ENCODE measurements at regions not wholly inside any gene's neighbourhood (a gene's known extent, or its start where the extent isn't known, plus 50 kb on each side); places are given as distances from the start of the nearest gene placed in this dataset.

DNA sequence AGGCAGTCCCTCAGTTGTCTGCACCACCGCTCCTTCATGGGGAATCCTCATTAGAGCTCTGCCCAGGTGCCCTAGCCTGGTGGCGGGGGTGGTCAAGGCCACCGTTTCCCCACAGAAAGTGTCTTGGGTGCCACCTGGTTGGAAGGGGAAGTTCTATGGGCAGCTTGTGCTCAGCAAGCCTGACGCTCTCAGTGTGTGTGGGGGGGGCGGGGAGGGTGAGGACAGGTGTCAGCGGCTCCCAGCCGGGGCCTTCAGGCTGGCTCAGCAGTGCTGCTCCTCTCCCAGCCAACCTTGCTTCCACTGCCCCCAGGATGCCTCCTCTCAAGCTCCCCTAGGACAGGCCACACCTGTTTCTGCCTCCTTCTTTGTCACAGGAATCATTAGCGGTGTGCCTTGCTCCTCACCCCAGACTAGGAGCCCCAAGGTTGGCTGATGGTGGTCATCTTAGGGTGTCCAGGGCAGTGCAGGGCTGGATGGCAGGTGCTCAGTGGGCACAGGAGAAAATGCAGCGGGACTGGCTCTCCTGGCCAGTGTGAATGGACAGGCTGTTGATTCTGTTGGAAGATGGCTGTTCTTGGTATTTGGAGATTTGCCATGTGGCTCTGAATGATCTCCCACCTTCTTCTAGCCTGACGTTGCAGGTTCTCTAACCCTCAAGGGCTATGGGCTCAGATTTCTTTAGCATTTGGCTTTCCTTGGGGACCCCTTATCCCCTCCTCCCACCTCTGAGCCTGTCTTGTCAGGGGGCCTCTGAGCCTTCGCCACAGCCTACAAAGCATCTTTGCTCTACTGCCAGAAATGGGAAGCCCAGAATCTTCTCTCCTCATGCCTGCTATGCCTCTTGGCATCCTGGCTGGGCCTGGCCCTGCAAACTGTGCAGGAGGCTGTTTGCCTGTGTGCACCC lies 185.8 kb upstream of the HS6ST1 start:
- Histone ChIP-seq H3K27me3 (replicated peaks; ENCODE audit: control insufficient read depth, insufficient read depth, low read length) (no peaks in the 10 kb centered on the region), H3K4me3 (ENCODE audit: low read depth, low read length) (no peak overlapping the region), H3K4me1 (no peaks in the 10 kb centered on the region), H3K9me3 (peaks cover 7% of the 10 kb centered on the region; the same call in 1 of the 2 replicates), H3K36me3 (ENCODE audit: control insufficient read depth, insufficient read depth, low read length) (no peaks in the 10 kb centered on the region)
- no TSS peak for BruUV-seq (replicated peaks)
- TF ChIP-seq, protein P1, sequence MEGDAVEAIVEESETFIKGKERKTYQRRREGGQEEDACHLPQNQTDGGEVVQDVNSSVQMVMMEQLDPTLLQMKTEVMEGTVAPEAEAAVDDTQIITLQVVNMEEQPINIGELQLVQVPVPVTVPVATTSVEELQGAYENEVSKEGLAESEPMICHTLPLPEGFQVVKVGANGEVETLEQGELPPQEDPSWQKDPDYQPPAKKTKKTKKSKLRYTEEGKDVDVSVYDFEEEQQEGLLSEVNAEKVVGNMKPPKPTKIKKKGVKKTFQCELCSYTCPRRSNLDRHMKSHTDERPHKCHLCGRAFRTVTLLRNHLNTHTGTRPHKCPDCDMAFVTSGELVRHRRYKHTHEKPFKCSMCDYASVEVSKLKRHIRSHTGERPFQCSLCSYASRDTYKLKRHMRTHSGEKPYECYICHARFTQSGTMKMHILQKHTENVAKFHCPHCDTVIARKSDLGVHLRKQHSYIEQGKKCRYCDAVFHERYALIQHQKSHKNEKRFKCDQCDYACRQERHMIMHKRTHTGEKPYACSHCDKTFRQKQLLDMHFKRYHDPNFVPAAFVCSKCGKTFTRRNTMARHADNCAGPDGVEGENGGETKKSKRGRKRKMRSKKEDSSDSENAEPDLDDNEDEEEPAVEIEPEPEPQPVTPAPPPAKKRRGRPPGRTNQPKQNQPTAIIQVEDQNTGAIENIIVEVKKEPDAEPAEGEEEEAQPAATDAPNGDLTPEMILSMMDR (IDR thresholded peaks at IDR 0.05; ENCODE audit: insufficient read depth in 1 of 2, low read depth in 1 of 2, low read length in 1 of 2, severe bottlenecking in 1 of 2, unreplicated experiment in 1 of 2) = no peak
- Mint-ChIP-seq H3K4me3 (ENCODE audit: unreplicated experiment) (no peak overlapping the region), H3K27ac (ENCODE audit: unreplicated experiment) (no peak overlapping the region), H3K9me3 (ENCODE audit: unreplicated experiment) (no peaks in the 10 kb centered on the region), H3K4me1 (ENCODE audit: low read depth, unreplicated experiment) (no peaks in the 10 kb centered on the region), H3K36me3 (ENCODE audit: insufficient read depth, unreplicated experiment) (no peaks in the 10 kb centered on the region), H3K27me3 (ENCODE audit: insufficient read depth, unreplicated experiment) (peaks cover 3% of the 10 kb centered on the region)
- intact Hi-C loops (cut with micrococcal nuclease; ENCODE audit: unreplicated experiment) = no loop called here
- peak in 1 of 2 experiments; percentile 12 for DNase-seq
- ChIA-PET CTCF (no interaction called here), POLR2A (no interaction called here)

DNA sequence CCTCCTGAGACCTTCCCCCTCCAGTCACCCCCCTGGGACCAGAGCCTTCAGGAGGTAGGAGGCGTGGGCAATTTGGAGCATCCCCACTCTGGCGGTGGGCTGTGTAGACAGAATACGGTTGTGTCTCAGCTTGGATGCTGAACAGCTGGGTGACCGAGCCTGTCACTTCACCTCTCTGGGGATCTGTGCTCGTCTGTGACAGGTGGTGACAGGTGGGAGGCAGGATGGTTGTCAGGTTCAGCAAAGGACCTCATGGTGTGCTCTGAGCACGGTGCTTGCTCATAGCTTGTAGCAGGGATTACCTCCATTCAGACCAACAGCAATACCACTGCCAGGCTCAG lies 186.5 kb upstream of the HS6ST1 start:
- DNase-seq = peak in 1 of 2 experiments; percentile 25
- Histone ChIP-seq H3K4me1 (no peaks in the 10 kb centered on the region), H3K27me3 (replicated peaks; ENCODE audit: control insufficient read depth, insufficient read depth, low read length) (no peaks in the 10 kb centered on the region), H3K36me3 (ENCODE audit: control insufficient read depth, insufficient read depth, low read length) (no peaks in the 10 kb centered on the region), H3K4me3 (ENCODE audit: low read depth, low read length) (no peak overlapping the region), H3K9me3 (peaks cover 7% of the 10 kb centered on the region; the same call in 1 of the 2 replicates)
- TF ChIP-seq, protein P1 (IDR thresholded peaks at IDR 0.05; ENCODE audit: insufficient read depth in 1 of 2, low read depth in 1 of 2, low read length in 1 of 2, severe bottlenecking in 1 of 2, unreplicated experiment in 1 of 2) = no peak
- Mint-ChIP-seq H3K4me3 (ENCODE audit: unreplicated experiment) (no peak overlapping the region), H3K27ac (ENCODE audit: unreplicated experiment) (no peak overlapping the region), H3K27me3 (ENCODE audit: insufficient read depth, unreplicated experiment) (peaks cover 3% of the 10 kb centered on the region), H3K9me3 (ENCODE audit: unreplicated experiment) (no peaks in the 10 kb centered on the region), H3K36me3 (ENCODE audit: insufficient read depth, unreplicated experiment) (no peaks in the 10 kb centered on the region), H3K4me1 (ENCODE audit: low read depth, unreplicated experiment) (no peaks in the 10 kb centered on the region)
- CTCF ChIA-PET = no interaction called here
- intact Hi-C loops (cut with micrococcal nuclease; ENCODE audit: unreplicated experiment) = no loop called here
- BruUV-seq (replicated peaks) = no TSS peak
- POLR2A ChIA-PET = no interaction called here

DNA sequence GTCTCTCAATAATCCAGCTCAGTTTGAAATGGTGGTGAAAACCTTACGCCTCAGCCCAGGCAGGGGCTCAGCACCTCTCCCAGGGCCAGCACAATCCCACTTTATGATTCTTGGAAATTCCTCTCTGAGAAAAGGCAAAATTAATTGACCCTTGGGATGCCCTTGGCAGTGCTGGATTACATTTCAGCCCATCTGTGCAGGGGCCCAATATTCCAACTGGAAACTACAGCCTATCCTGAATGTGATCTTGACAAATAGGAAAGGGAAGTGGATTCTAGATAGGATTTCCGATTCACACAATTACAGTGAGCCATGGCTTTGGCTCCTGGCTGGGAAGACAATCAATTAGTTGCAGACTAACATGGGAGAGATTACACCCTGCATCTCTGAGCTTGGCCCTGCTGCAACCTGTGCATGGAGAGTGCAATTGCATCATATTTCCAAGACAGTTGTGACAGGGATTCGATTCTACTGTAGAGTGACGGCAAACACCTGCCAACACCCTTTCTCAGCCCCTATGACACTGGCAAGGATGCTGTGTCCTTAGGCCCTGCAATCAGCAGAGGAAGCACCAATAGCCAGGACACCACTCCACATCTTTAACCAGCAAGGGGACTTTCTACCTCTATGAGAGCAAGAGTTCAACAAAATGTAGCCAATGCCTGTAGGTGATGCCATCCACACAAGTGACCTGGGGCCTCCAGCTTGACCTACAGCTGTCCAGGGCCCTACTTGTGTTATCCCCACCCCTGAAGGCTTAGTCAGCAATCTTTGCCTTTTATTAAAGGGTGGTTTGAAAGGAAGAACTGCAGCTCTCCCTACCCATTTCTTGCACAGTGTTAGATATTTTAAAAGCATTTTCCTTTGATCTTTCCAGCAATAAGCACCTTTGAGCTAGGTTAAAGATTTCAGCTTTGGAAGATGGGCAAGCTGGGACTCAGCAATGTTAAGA lies 187.2 kb upstream of the HS6ST1 start:
- BruUV-seq (replicated peaks) = no TSS peak
- peaks cover 3% of the 10 kb centered on the region for H3K27me3 Mint-ChIP-seq (ENCODE audit: insufficient read depth, unreplicated experiment)
- no peaks in the 10 kb centered on the region for H3K4me1 Mint-ChIP-seq (ENCODE audit: low read depth, unreplicated experiment)

More for the DNA sequence above, 187.2 kb upstream of the HS6ST1 start:
- ChIA-PET POLR2A (no interaction called here), CTCF (no interaction called here)
- intact Hi-C loops (cut with micrococcal nuclease; ENCODE audit: unreplicated experiment) = no loop called here
- Mint-ChIP-seq H3K27ac (ENCODE audit: unreplicated experiment) (no peak overlapping the region), H3K36me3 (ENCODE audit: insufficient read depth, unreplicated experiment) (no peaks in the 10 kb centered on the region), H3K4me3 (ENCODE audit: unreplicated experiment) (no peak overlapping the region), H3K9me3 (ENCODE audit: unreplicated experiment) (no peaks in the 10 kb centered on the region)
- no peak for DNase-seq
- Histone ChIP-seq H3K9me3 (peaks cover 7% of the 10 kb centered on the region; the same call in 1 of the 2 replicates), H3K4me1 (no peaks in the 10 kb centered on the region), H3K27me3 (replicated peaks; ENCODE audit: control insufficient read depth, insufficient read depth, low read length) (no peaks in the 10 kb centered on the region), H3K4me3 (ENCODE audit: low read depth, low read length) (no peak overlapping the region), H3K36me3 (ENCODE audit: control insufficient read depth, insufficient read depth, low read length) (no peaks in the 10 kb centered on the region)
- TF ChIP-seq, protein P1 (IDR thresholded peaks at IDR 0.05; ENCODE audit: insufficient read depth in 1 of 2, low read depth in 1 of 2, low read length in 1 of 2, severe bottlenecking in 1 of 2, unreplicated experiment in 1 of 2) = no peak

All from Caco-2 (cell line).